OCI-LY3 (cell line): ENCODE measurements at regions not wholly inside any gene's neighbourhood (a gene's known extent, or its start where the extent isn't known, plus 50 kb on each side); places are given as distances from the start of the nearest gene placed in this dataset.
"Not testable (repeated sequence)": the region's sequence is repeated elsewhere in the genome, so short reads cannot be mapped to it uniquely, and the experiment has no call there.

Experiments
- CTCF ChIP-seq: fragments of 200-600, 300-600 bp; sonication (generic); IDR thresholded peaks from 2 replicates; pipeline ENCODE4 v1.5.1; 2014; ENCODE audit warnings: antibody characterized with exemption, low read length, low read depth
- EZH2phosphoT487 ChIP-seq: fragments of 200-600 bp; shearing (Covaris generic); IDR thresholded peaks from 2 replicates; pipeline ENCODE4 v1.6.1; 2018; ENCODE audit warnings: antibody characterized with exemption, mixed run types, low read depth

GRCh38 chr20:53719171-53719803 is 125.6 kb upstream of the ZNF217 start:
- TF ChIP-seq CTCF, EZH2phosphoT487: not testable (repeated sequence)
